A204.1 (cell line): ENCODE measurements at regions not wholly inside any gene's neighbourhood (a gene's known extent, or its start where the extent isn't known, plus 50 kb on each side); places are given as distances from the start of the nearest gene placed in this dataset.

Source experiments
- FAIRE-seq: peaks from 2 replicates; lab custom pipeline; 2012; peaks lifted over from hg19 to GRCh38; lab: Jason Lieb, UNC

GRCh38 chr6:168756009-168756634 is 315.1 kb downstream of the SMOC2 start:
- FAIRE-seq: no peak

- no peak for FAIRE-seq
Measured at GRCh38 chr6:168746643-168747042, 305.7 kb downstream of the SMOC2 start.

- FAIRE-seq: no peak
Measured at GRCh38 chr6:168746013-168746412, 305.0 kb downstream of the SMOC2 start.

- FAIRE-seq: no peak
Measured at GRCh38 chr6:168744861-168745260, 303.9 kb downstream of the SMOC2 start.

GRCh38 chr6:168741942-168742782 is 301.2 kb downstream of the SMOC2 start:
- FAIRE-seq: no peak

GRCh38 chr6:168741305-168741704 is 300.3 kb downstream of the SMOC2 start:
- no peak for FAIRE-seq

GRCh38 chr6:168739381-168739780 is 298.4 kb downstream of the SMOC2 start:
- FAIRE-seq: no peak

- FAIRE-seq: no peak
Measured at GRCh38 chr6:168737481-168737880, 296.5 kb downstream of the SMOC2 start.

GRCh38 chr6:168737014-168737413 is 296.0 kb downstream of the SMOC2 start:
- FAIRE-seq: no peak

GRCh38 chr6:168736039-168736438 is 295.1 kb downstream of the SMOC2 start:
- FAIRE-seq: no peak

- no peak for FAIRE-seq
Measured at GRCh38 chr6:168735268-168735949, 294.4 kb downstream of the SMOC2 start.

- no peak for FAIRE-seq
Measured at GRCh38 chr6:168734523-168734922, 293.5 kb downstream of the SMOC2 start.

- FAIRE-seq: no peak
Measured at GRCh38 chr6:168732676-168733075, 291.7 kb downstream of the SMOC2 start.

- FAIRE-seq: no peak
Measured at GRCh38 chr6:168730931-168731716, 290.1 kb downstream of the SMOC2 start.

GRCh38 chr6:168728056-168728455 is 287.1 kb downstream of the SMOC2 start:
- no peak for FAIRE-seq

GRCh38 chr6:168726312-168726856 is 285.4 kb downstream of the SMOC2 start:
- FAIRE-seq: no peak

GRCh38 chr6:168725802-168726201 is 284.8 kb downstream of the SMOC2 start:
- FAIRE-seq: no peak

GRCh38 chr6:168724669-168725570 is 283.9 kb downstream of the SMOC2 start:
- no peak for FAIRE-seq

GRCh38 chr6:168724033-168724432 is 283.0 kb downstream of the SMOC2 start:
- no peak for FAIRE-seq

- no peak for FAIRE-seq
Measured at GRCh38 chr6:168722397-168722796, 281.4 kb downstream of the SMOC2 start.

GRCh38 chr6:168721571-168721970 is 280.6 kb downstream of the SMOC2 start:
- no peak for FAIRE-seq
